Common myeloid progenitor, CD34-positive (primary cell): ENCODE measurements at regions not wholly inside any gene's neighbourhood (a gene's known extent, or its start where the extent isn't known, plus 50 kb on each side); places are given as distances from the start of the nearest gene placed in this dataset.
A peak's percentile ranks its signal among the peaks of the same experiment; 100 is the strongest.

Source experiments
- CTCF ChIA-PET: fragments of 350-600 bp; sonication (Branson Sonifier 250); formaldehyde crosslinking; loops from one replicate; lab custom pipeline; 2021; ENCODE audit warnings: antibody characterized with exemption; lab: Charles Lee
- POLR2A ChIA-PET: fragments of 350-600 bp; sonication (Branson Sonifier 250); formaldehyde crosslinking; loops from one replicate; lab custom pipeline; 2021; ENCODE audit warnings: antibody characterized with exemption; lab: Charles Lee
- DNase-seq, 3 donors: peaks; one replicate each; pipeline versions ENCODE4 v3.0.0 to v3.0.0-alpha.2; 2013
- H3K27ac ChIP-seq, 2 experiments: 1 replicate in 1 of 2; 2 replicates in 1 of 2; pipeline ENCODE4 v1.7.0; 2013; ENCODE audit warnings: inconsistent platforms in 2 of 2, low read length in 2 of 2, mild to moderate bottlenecking in 2 of 2, low read depth in 1 of 2, moderate library complexity in 1 of 2; ENCODE audit not compliant: severe bottlenecking in 2 of 2, insufficient read depth in 1 of 2, poor library complexity in 1 of 2
- H3K27me3 ChIP-seq, 5 experiments: replicated peaks in 2 of 5; 1 replicate in 3 of 5; 2 replicates in 2 of 5; pipeline versions ENCODE4 v1.6.1 to v1.7.0; 2013; ENCODE audit warnings: low read length in 4 of 5, mild to moderate bottlenecking in 2 of 5, moderate library complexity in 2 of 5, inconsistent platforms in 1 of 5; ENCODE audit not compliant: insufficient read depth in 5 of 5, control insufficient read depth in 4 of 5
- H3K36me3 ChIP-seq, 4 experiments: 1 replicate in 2 of 4; 2 replicates in 2 of 4; pipeline versions ENCODE4 v1.6.1 to v1.7.0; 2013; ENCODE audit warnings: low read length in 3 of 4, control low read depth in 1 of 4, mild to moderate bottlenecking in 1 of 4; ENCODE audit not compliant: control insufficient read depth in 4 of 4, insufficient read depth in 4 of 4
- H3K4me1 ChIP-seq, 4 experiments: 1 replicate in 3 of 4; 2 replicates in 1 of 4; pipeline versions ENCODE4 v1.6.1 to v1.7.1; 2013; ENCODE audit warnings: low read length in 3 of 4, mild to moderate bottlenecking in 3 of 4, control low read depth in 1 of 4, inconsistent platforms in 1 of 4, moderate library complexity in 1 of 4; ENCODE audit not compliant: control insufficient read depth in 4 of 4, insufficient read depth in 4 of 4; ENCODE audit errors: control extremely low read depth in 1 of 4
- H3K4me3 ChIP-seq, 7 experiments: 1 replicate in 4 of 7; 2 replicates in 3 of 7; pipeline versions ENCODE4 v1.5.1 to v1.7.0; 2013; ENCODE audit warnings: mild to moderate bottlenecking in 7 of 7, low read length in 6 of 7, moderate library complexity in 6 of 7, inconsistent platforms in 2 of 7, low read depth in 2 of 7, control low read depth in 1 of 7; ENCODE audit not compliant: insufficient read depth in 4 of 7, control insufficient read depth in 1 of 7; ENCODE audit errors: extremely low read depth in 1 of 7
- H3K9me3 ChIP-seq, 5 experiments: 1 replicate in 4 of 5; 2 replicates in 1 of 5; pipeline versions ENCODE4 v1.6.1 to v1.7.1; 2013; ENCODE audit warnings: low read length in 4 of 5, mild to moderate bottlenecking in 2 of 5, inconsistent platforms in 1 of 5, low read depth in 1 of 5, moderate library complexity in 1 of 5; ENCODE audit not compliant: control insufficient read depth in 4 of 5, insufficient read depth in 2 of 5; ENCODE audit errors: control extremely low read depth in 1 of 5
- whole genome bisulfite sequencing: methylation state at CpG from one replicate; pipeline ENCODE4 v1.1.5; 2013; ENCODE audit not compliant: insufficient coverage; 5-methylcytosine and 5-hydroxymethylcytosine counted together

- Histone ChIP-seq H3K36me3 (no peaks in the 10 kb centered on the region), H3K4me1 (no peaks in the 10 kb centered on the region), H3K27me3 (no peaks in the 10 kb centered on the region), H3K27ac (no peak overlapping the region), H3K9me3 (peaks cover 0 to 7% (median 0%) of the 10 kb centered on the region in 5 experiments), H3K4me3 (no peak overlapping the region)
- POLR2A ChIA-PET, result no interaction called here
- CTCF ChIA-PET, result no interaction called here
- no peak for DNase-seq
- 59% methylated on average over 3 of the region's 3 CpGs for WGBS
These were observed 231.3 kb upstream of the DAB1 start for GRCh38 chr1:57655161-57655560.

GRCh38 chr1:57644667-57645066, 220.8 kb upstream of the DAB1 start:
- ChIA-PET CTCF (no interaction called here), POLR2A (no interaction called here)
- Histone ChIP-seq H3K36me3 (no peaks in the 10 kb centered on the region), H3K9me3 (no peaks in the 10 kb centered on the region), H3K27ac (no peak overlapping the region), H3K4me1 (no peaks in the 10 kb centered on the region), H3K4me3 (no peak overlapping the region), H3K27me3 (peaks cover 0 to 4% (median 0%) of the 10 kb centered on the region in 5 experiments)
- no peak for DNase-seq
- WGBS, result 100% methylated on average over 1 of the region's 2 CpGs

- no peaks in the 10 kb centered on the region for H3K4me1 ChIP-seq
- H3K27me3 ChIP-seq, result no peaks in the 10 kb centered on the region
- POLR2A ChIA-PET, result no interaction called here
- no peak overlapping the region for H3K27ac ChIP-seq
- no peaks in the 10 kb centered on the region for H3K36me3 ChIP-seq
- no CpG with 5 or more reads among the region's 1 CpG for WGBS
- no peak overlapping the region for H3K4me3 ChIP-seq
- no peak for DNase-seq
- H3K9me3 ChIP-seq, result no peaks in the 10 kb centered on the region
- CTCF ChIA-PET, result no interaction called here
These were observed 214.4 kb upstream of the DAB1 start for GRCh38 chr1:57638239-57638638.

GRCh38 chr1:57637155-57637554, 213.3 kb upstream of the DAB1 start:
- no peaks in the 10 kb centered on the region for H3K27me3 ChIP-seq
- H3K36me3 ChIP-seq, result no peaks in the 10 kb centered on the region
- no peaks in the 10 kb centered on the region for H3K4me1 ChIP-seq
- no peak overlapping the region for H3K4me3 ChIP-seq
- ChIA-PET POLR2A (interaction anchor here (0.7 kb wide), 1 partner anchor 9 kb away, joined by 3 read pairs; no protein-coding TSS in a partner anchor), CTCF (no interaction called here)
- DNase-seq, result no peak
- 50% methylated on average over 2 of the region's 2 CpGs for WGBS
- no peak overlapping the region for H3K27ac ChIP-seq
- no peaks in the 10 kb centered on the region for H3K9me3 ChIP-seq

GRCh38 chr1:57633881-57634280, 210.0 kb upstream of the DAB1 start:
- Histone ChIP-seq H3K27me3 (peaks cover 0 to 2% (median 0%) of the 10 kb centered on the region in 5 experiments), H3K36me3 (no peaks in the 10 kb centered on the region), H3K4me3 (no peak overlapping the region), H3K9me3 (no peaks in the 10 kb centered on the region), H3K4me1 (no peaks in the 10 kb centered on the region), H3K27ac (no peak overlapping the region)
- WGBS, result 100% methylated on average over 1 of the region's 3 CpGs
- DNase-seq, result no peak
- ChIA-PET POLR2A (no interaction called here), CTCF (interaction anchor here (1.0 kb wide), 1 partner anchor 14 kb away, joined by 3 read pairs; no protein-coding TSS in a partner anchor)

GRCh38 chr1:57633056-57633455, 209.2 kb upstream of the DAB1 start:
- H3K27me3 ChIP-seq, result peaks cover 0 to 2% (median 0%) of the 10 kb centered on the region in 5 experiments
- CTCF ChIA-PET, result no interaction called here
- no peak for DNase-seq
- H3K4me3 ChIP-seq, result no peak overlapping the region
- no peaks in the 10 kb centered on the region for H3K36me3 ChIP-seq
- H3K4me1 ChIP-seq, result no peaks in the 10 kb centered on the region
- no peaks in the 10 kb centered on the region for H3K9me3 ChIP-seq
- H3K27ac ChIP-seq, result no peak overlapping the region
- POLR2A ChIA-PET, result no interaction called here
- WGBS, result 78% methylated on average over 4 of the region's 4 CpGs

GRCh38 chr1:57632401-57632800, 208.5 kb upstream of the DAB1 start:
- CTCF ChIA-PET, result no interaction called here
- 38% methylated on average over 3 of the region's 3 CpGs for WGBS
- H3K36me3 ChIP-seq, result no peaks in the 10 kb centered on the region
- POLR2A ChIA-PET, result no interaction called here
- no peaks in the 10 kb centered on the region for H3K9me3 ChIP-seq
- peak in 1 of 3 donors; percentile 3 for DNase-seq
- H3K4me1 ChIP-seq, result no peaks in the 10 kb centered on the region
- no peak overlapping the region for H3K4me3 ChIP-seq
- H3K27me3 ChIP-seq, result peaks cover 0 to 2% (median 0%) of the 10 kb centered on the region in 5 experiments
- H3K27ac ChIP-seq, result no peak overlapping the region
